HFF-Myc (cell line): ENCODE measurements at regions not wholly inside any gene's neighbourhood (a gene's known extent, or its start where the extent isn't known, plus 50 kb on each side); places are given as distances from the start of the nearest gene placed in this dataset.

Experiments
- DNase-seq: peaks from one replicate; pipeline ENCODE4 v3.0.0-alpha.2; 2011; ENCODE audit warnings: low read depth; ENCODE audit errors: extremely low read depth
- H3K4me3 ChIP-seq: replicated peaks from 2 replicates; pipeline ENCODE4 v1.5.1; 2011; ENCODE audit warnings: low read depth, mild to moderate bottlenecking, control low read depth, low read length
- CTCF ChIP-seq: IDR thresholded peaks from 2 replicates; pipeline ENCODE4 v1.5.1; 2012; ENCODE audit warnings: mild to moderate bottlenecking, low read depth, low read length, control low read depth; ENCODE audit errors: missing control alignments

GRCh38 chr1:189983166-189983890 lies 494.3 kb downstream of the BRINP3 start:
- no peak overlapping the region for H3K4me3 ChIP-seq
- DNase-seq, result no peak
- TF ChIP-seq CTCF, result no peak

- no peak for TF ChIP-seq CTCF
- no peak overlapping the region for H3K4me3 ChIP-seq
- DNase-seq, result no peak
These were observed 491.1 kb downstream of the BRINP3 start for GRCh38 chr1:189986516-189986915.

- H3K4me3 ChIP-seq, result no peak overlapping the region
- no peak for DNase-seq
- no peak for TF ChIP-seq CTCF
These were observed 490.2 kb downstream of the BRINP3 start for GRCh38 chr1:189987509-189987908.

GRCh38 chr1:189992856-189993255 lies 484.8 kb downstream of the BRINP3 start:
- DNase-seq, result no peak
- H3K4me3 ChIP-seq, result no peak overlapping the region
- no peak for TF ChIP-seq CTCF

GRCh38 chr1:190000365-190000872 lies 477.2 kb downstream of the BRINP3 start:
- H3K4me3 ChIP-seq, result no peak overlapping the region
- no peak for TF ChIP-seq CTCF
- no peak for DNase-seq

GRCh38 chr1:190001187-190001586 lies 476.5 kb downstream of the BRINP3 start:
- no peak for DNase-seq
- no peak for TF ChIP-seq CTCF
- H3K4me3 ChIP-seq, result no peak overlapping the region

GRCh38 chr1:190003376-190003775 lies 474.3 kb downstream of the BRINP3 start:
- no peak for TF ChIP-seq CTCF
- no peak for DNase-seq
- H3K4me3 ChIP-seq, result no peak overlapping the region
